SK-N-SH (cell line): ENCODE measurements at regions not wholly inside any gene's neighbourhood (a gene's known extent, or its start where the extent isn't known, plus 50 kb on each side); places are given as distances from the start of the nearest gene placed in this dataset.

ENCODE experiments used
- CTCF ChIA-PET: fragments of 300-600, 350-600 bp; formaldehyde crosslinking; extraction: SDS; loops from one replicate; lab custom pipeline; 2021; lab: Yijun Ruan, JAX
- POLR2A ChIA-PET: fragments of 350-600 bp; sonication (Branson Sonifier 250); formaldehyde crosslinking; extraction: SDS; loops from one replicate; lab custom pipeline; 2020; ENCODE audit warnings: antibody characterized with exemption, inconsistent platforms; lab: Yijun Ruan, JAX
- DNase-seq: peaks from one replicate; pipeline ENCODE4 v3.0.0; 2012
- H2AFZ ChIP-seq: fragments of 200-600 bp; sonication (generic); 2 replicates; pipeline ENCODE4 v1.8.1; 2016; ENCODE audit warnings: antibody characterized with exemption, mild to moderate bottlenecking, low read depth
- H3F3A ChIP-seq: fragments of 200-600 bp; sonication (generic); replicated peaks from 2 replicates; pipeline ENCODE3; 2016; ENCODE audit warnings: antibody characterized with exemption, mild to moderate bottlenecking; ENCODE audit not compliant: insufficient read depth
- H3K27ac ChIP-seq, 2 experiments: fragments of 200-500 bp in 1 of 2; fragments of 200-600 bp in 1 of 2; sonication (Bioruptor generic) in 1 of 2; sonication (generic), shearing (Covaris generic) in 1 of 2; 2 replicates each; pipeline versions ENCODE4 v1.5.1 to v1.6.1; 2014 to 2016; ENCODE audit warnings: low read depth in 2 of 2, inconsistent platforms in 1 of 2, low read length in 1 of 2, mild to moderate bottlenecking in 1 of 2, mixed read lengths in 1 of 2
- H3K27me3 ChIP-seq: fragments of 200-600 bp; sonication (generic), shearing (Covaris generic); 2 replicates; pipeline ENCODE4 v1.6.1; 2016; ENCODE audit warnings: mixed run types; ENCODE audit not compliant: insufficient read depth
- H3K36me3 ChIP-seq, 2 experiments: fragments of 200-500 bp in 1 of 2; fragments of 200-600 bp in 1 of 2; sonication (Bioruptor generic) in 1 of 2; sonication (generic) in 1 of 2; replicated peaks in 1 of 2; 2 replicates each; pipeline versions ENCODE3 to v1.5.1; 2014 to 2016; ENCODE audit warnings: low read length in 1 of 2, mild to moderate bottlenecking in 1 of 2; ENCODE audit not compliant: insufficient read depth in 2 of 2, control insufficient read depth in 1 of 2
- H3K4me1 ChIP-seq, 2 experiments: fragments of 200-500 bp in 1 of 2; fragments of 200-600 bp in 1 of 2; sonication (Bioruptor generic) in 1 of 2; sonication (generic), shearing (Covaris generic) in 1 of 2; 2 replicates each; pipeline versions ENCODE4 v1.5.1 to v1.6.1; 2014 to 2016; ENCODE audit warnings: low read depth in 1 of 2, low read length in 1 of 2, mixed run types in 1 of 2; ENCODE audit not compliant: insufficient read depth in 2 of 2, control insufficient read depth in 1 of 2
- H3K4me2 ChIP-seq: fragments of 200-600 bp; sonication (generic), shearing (Covaris generic); 2 replicates; pipeline ENCODE4 v1.6.1; 2017; ENCODE audit warnings: mixed run types
- H3K4me3 ChIP-seq, 2 experiments: fragments of 200-500 bp in 1 of 2; fragments of 200-600 bp in 1 of 2; sonication (Bioruptor generic) in 1 of 2; sonication (generic), shearing (Covaris generic) in 1 of 2; 2 replicates each; pipeline versions ENCODE4 v1.5.1 to v1.8.1; 2014 to 2016; ENCODE audit warnings: low read depth in 2 of 2, inconsistent platforms in 1 of 2, low read length in 1 of 2, mild to moderate bottlenecking in 1 of 2, mixed read lengths in 1 of 2, moderate library complexity in 1 of 2
- H3K79me2 ChIP-seq: fragments of 200-600 bp; sonication (generic); 2 replicates; pipeline ENCODE4 v1.8.1; 2017; ENCODE audit warnings: mild to moderate bottlenecking; ENCODE audit not compliant: insufficient read depth
- H3K9ac ChIP-seq: fragments of 200-600 bp; sonication (generic); 2 replicates; pipeline ENCODE4 v1.6.1; 2017; ENCODE audit warnings: mixed run types
- H3K9me2 ChIP-seq: fragments of 200-600 bp; sonication (generic); 2 replicates; pipeline ENCODE4 v1.6.1; 2017; ENCODE audit warnings: mixed run types
- H3K9me3 ChIP-seq: fragments of 200-600 bp; sonication (generic); 2 replicates; pipeline ENCODE4 v1.6.1; 2017; ENCODE audit warnings: mixed run types, mild to moderate bottlenecking, moderate library complexity
- H4K20me1 ChIP-seq: fragments of 200-600 bp; sonication (generic); 2 replicates; pipeline ENCODE4 v1.6.1; 2017; ENCODE audit warnings: mild to moderate bottlenecking, mixed run types; ENCODE audit not compliant: insufficient read depth
- CHD2 ChIP-seq: fragments of 150-350 bp; IDR thresholded peaks from 2 replicates; pipeline ENCODE4 v1.6.1; 2018; ENCODE audit warnings: low read length; ENCODE audit not compliant: partially characterized antibody
- EZH2phosphoT487 ChIP-seq: fragments of 200-600 bp; sonication (generic); IDR thresholded peaks from 2 replicates; pipeline ENCODE4 v1.6.1; 2017; ENCODE audit warnings: low read depth, mixed run types, mild to moderate bottlenecking, antibody characterized with exemption, moderate library complexity, borderline replicate concordance
- FOSL2 ChIP-seq: IDR thresholded peaks from 2 replicates; pipeline ENCODE4 v1.4.0; 2012; ENCODE audit warnings: low read depth, mild to moderate bottlenecking, moderate library complexity, borderline replicate concordance
- FOXJ3 ChIP-seq: sonication (generic); formaldehyde crosslinking; IDR thresholded peaks from 2 replicates; pipeline ENCODE4 v1.5.1; 2020; ENCODE audit warnings: mild to moderate bottlenecking, missing genetic modification reagents
- FOXM1 ChIP-seq: IDR thresholded peaks from 2 replicates; pipeline ENCODE4 v1.4.0; 2012; ENCODE audit warnings: low read depth, mild to moderate bottlenecking
- GABPA ChIP-seq: IDR thresholded peaks from 2 replicates; pipeline ENCODE4 v1.4.0; 2012; ENCODE audit warnings: low read depth, mild to moderate bottlenecking
- MEF2A ChIP-seq: IDR thresholded peaks from 2 replicates; pipeline ENCODE4 v1.4.0; 2012; ENCODE audit warnings: low read depth, borderline replicate concordance
- MXI1 ChIP-seq: IDR thresholded peaks from 2 replicates; pipeline ENCODE4 v1.6.1; 2012; ENCODE audit warnings: mild to moderate bottlenecking, low read depth, low read length, improper control_type of control experiment
- NRF1 ChIP-seq: IDR thresholded peaks from 2 replicates; pipeline ENCODE4 v1.6.1; 2012; ENCODE audit warnings: low read depth, mild to moderate bottlenecking, low read length
- POLR2AphosphoS5 ChIP-seq: IDR thresholded peaks from 2 replicates; pipeline ENCODE4 v1.6.1; 2012; ENCODE audit warnings: low read depth, low read length
- RAD21 ChIP-seq: IDR thresholded peaks from 2 replicates; pipeline ENCODE4 v1.6.1; 2012; ENCODE audit warnings: mild to moderate bottlenecking, low read length
- RCOR1 ChIP-seq: fragments of 150-350 bp; IDR thresholded peaks from 2 replicates; pipeline ENCODE4 v1.6.1; 2017; ENCODE audit warnings: antibody characterized with exemption, low read length
- RXRA ChIP-seq: IDR thresholded peaks from 2 replicates; pipeline ENCODE4 v1.4.0; 2012; ENCODE audit warnings: low read depth, mild to moderate bottlenecking, borderline replicate concordance
- SIN3A ChIP-seq: IDR thresholded peaks from 2 replicates; pipeline ENCODE4 v1.6.1; 2012; ENCODE audit warnings: low read depth, mild to moderate bottlenecking, low read length, moderate library complexity, borderline replicate concordance
- TAF1 ChIP-seq: IDR thresholded peaks from 2 replicates; pipeline ENCODE4 v1.6.1; 2012; ENCODE audit warnings: low read depth, mild to moderate bottlenecking, low read length, moderate library complexity, borderline replicate concordance
- YY1 ChIP-seq: IDR thresholded peaks from 2 replicates; pipeline ENCODE4 v1.4.0; 2012; ENCODE audit warnings: low read depth, mild to moderate bottlenecking
- WGBS: methylation state at CpG from one replicate; pipeline ENCODE4 v1.1.6; 2017; ENCODE audit warnings: low lambda C conversion rate; 5-methylcytosine and 5-hydroxymethylcytosine counted together
- TF ChIP-seq, protein P1 (sequence below): fragments of 150-350 bp; IDR thresholded peaks from 2 replicates; pipeline ENCODE4 v1.6.1; 2016; ENCODE audit warnings: mild to moderate bottlenecking, low read depth, low read length
- TF ChIP-seq, protein P2 (sequence below): IDR thresholded peaks from 2 replicates; pipeline ENCODE4; 2012
- TF ChIP-seq, protein P3 (sequence below): fragments of 150-350 bp; IDR thresholded peaks from 2 replicates; pipeline ENCODE4 v1.6.1; 2017; ENCODE audit warnings: antibody characterized with exemption, low read length, low read depth, borderline replicate concordance
- TF ChIP-seq, protein P4 (sequence below): IDR thresholded peaks from 2 replicates; pipeline ENCODE4 v1.4.0; 2012; ENCODE audit warnings: low read depth
- TF ChIP-seq, protein P5 (sequence below): IDR thresholded peaks from 2 replicates; pipeline ENCODE4 v1.4.0; 2012; ENCODE audit warnings: low read depth, borderline replicate concordance
- TF ChIP-seq, protein P6 (sequence below): IDR thresholded peaks from 2 replicates; pipeline ENCODE4 v1.4.0; 2012; ENCODE audit warnings: low read depth, borderline replicate concordance

- Histone ChIP-seq H3F3A (no peaks in the 10 kb centered on the region), H3K27me3 (no peaks in the 10 kb centered on the region), H3K9me2 (no peaks in the 10 kb centered on the region)
- CTCF ChIA-PET: no interaction called here
- TF ChIP-seq SIN3A (no peak), MEF2A (no peak), CHD2 (no peak), FOSL2 (no peak)
- TF ChIP-seq, protein P1, sequence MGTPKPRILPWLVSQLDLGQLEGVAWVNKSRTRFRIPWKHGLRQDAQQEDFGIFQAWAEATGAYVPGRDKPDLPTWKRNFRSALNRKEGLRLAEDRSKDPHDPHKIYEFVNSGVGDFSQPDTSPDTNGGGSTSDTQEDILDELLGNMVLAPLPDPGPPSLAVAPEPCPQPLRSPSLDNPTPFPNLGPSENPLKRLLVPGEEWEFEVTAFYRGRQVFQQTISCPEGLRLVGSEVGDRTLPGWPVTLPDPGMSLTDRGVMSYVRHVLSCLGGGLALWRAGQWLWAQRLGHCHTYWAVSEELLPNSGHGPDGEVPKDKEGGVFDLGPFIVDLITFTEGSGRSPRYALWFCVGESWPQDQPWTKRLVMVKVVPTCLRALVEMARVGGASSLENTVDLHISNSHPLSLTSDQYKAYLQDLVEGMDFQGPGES: no peak
- TF ChIP-seq, protein P2, sequence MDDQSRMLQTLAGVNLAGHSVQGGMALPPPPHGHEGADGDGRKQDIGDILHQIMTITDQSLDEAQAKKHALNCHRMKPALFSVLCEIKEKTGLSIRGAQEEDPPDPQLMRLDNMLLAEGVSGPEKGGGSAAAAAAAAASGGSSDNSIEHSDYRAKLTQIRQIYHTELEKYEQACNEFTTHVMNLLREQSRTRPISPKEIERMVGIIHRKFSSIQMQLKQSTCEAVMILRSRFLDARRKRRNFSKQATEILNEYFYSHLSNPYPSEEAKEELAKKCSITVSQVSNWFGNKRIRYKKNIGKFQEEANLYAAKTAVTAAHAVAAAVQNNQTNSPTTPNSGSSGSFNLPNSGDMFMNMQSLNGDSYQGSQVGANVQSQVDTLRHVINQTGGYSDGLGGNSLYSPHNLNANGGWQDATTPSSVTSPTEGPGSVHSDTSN: no peak
- TF ChIP-seq, all 33 proteins: peak for 0
- H3K79me2 ChIP-seq: no peaks in the 10 kb centered on the region
- no peaks in the 10 kb centered on the region for H3K4me1 ChIP-seq
- no peak overlapping the region for H2AFZ ChIP-seq
- H3K9me3 ChIP-seq: peaks cover 4% of the 10 kb centered on the region
- no peaks in the 10 kb centered on the region for H4K20me1 ChIP-seq
- no peak overlapping the region for H3K4me3 ChIP-seq
- no peak overlapping the region for H3K4me2 ChIP-seq
- no peaks in the 10 kb centered on the region for H3K36me3 ChIP-seq
- POLR2A ChIA-PET: no interaction called here
- no peak for DNase-seq
- 4% methylated on average over 1 of the region's 1 CpG for WGBS
- no peak overlapping the region for H3K27ac ChIP-seq
- no peak overlapping the region for H3K9ac ChIP-seq
These were observed 996.7 kb upstream of the CELF2 start for GRCh38 chr10:10020945-10021344.

DNA sequence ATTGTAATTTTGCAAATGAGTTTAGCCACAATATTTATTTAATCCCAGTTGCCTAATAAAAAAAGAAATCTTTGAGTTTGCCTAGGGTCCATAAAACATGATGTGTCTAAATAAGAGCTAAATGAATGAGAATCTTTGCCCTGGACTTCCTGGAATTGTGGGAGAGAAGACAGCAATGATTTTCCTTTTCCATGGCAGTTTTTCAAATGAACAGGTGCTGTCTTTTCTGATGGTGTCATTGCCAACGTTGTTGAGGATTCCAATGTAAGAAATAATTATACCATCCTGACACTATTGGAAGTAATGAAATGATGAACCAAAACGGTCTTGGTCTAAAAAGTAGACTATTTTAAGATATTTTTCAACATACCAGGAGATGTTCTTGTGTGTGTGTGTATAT is 984.7 kb upstream of the CELF2 start:
- Histone ChIP-seq H2AFZ (no peak overlapping the region), H3K9ac (no peak overlapping the region), H3K9me2 (no peaks in the 10 kb centered on the region), H3K36me3 (no peaks in the 10 kb centered on the region), H3K4me3 (no peak overlapping the region), H3K4me2 (no peak overlapping the region), H3K27me3 (no peaks in the 10 kb centered on the region), H4K20me1 (no peaks in the 10 kb centered on the region)
- WGBS: 6% methylated on average over 2 of the region's 2 CpGs
- DNase-seq: no peak
- TF ChIP-seq, protein P3, sequence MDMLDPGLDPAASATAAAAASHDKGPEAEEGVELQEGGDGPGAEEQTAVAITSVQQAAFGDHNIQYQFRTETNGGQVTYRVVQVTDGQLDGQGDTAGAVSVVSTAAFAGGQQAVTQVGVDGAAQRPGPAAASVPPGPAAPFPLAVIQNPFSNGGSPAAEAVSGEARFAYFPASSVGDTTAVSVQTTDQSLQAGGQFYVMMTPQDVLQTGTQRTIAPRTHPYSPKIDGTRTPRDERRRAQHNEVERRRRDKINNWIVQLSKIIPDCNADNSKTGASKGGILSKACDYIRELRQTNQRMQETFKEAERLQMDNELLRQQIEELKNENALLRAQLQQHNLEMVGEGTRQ: no peak
- TF ChIP-seq, protein P4, sequence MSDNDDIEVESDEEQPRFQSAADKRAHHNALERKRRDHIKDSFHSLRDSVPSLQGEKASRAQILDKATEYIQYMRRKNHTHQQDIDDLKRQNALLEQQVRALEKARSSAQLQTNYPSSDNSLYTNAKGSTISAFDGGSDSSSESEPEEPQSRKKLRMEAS: no peak
- TF ChIP-seq MEF2A (no peak), RXRA (no peak), MXI1 (no peak), POLR2AphosphoS5 (no peak), EZH2phosphoT487 (no peak), NRF1 (no peak), RAD21 (no peak), YY1 (no peak), GABPA (no peak), RCOR1 (no peak), FOXJ3 (CRISPR knock-in tag) (no peak), FOXM1 (no peak), TAF1 (no peak)
- TF ChIP-seq, protein P5, sequence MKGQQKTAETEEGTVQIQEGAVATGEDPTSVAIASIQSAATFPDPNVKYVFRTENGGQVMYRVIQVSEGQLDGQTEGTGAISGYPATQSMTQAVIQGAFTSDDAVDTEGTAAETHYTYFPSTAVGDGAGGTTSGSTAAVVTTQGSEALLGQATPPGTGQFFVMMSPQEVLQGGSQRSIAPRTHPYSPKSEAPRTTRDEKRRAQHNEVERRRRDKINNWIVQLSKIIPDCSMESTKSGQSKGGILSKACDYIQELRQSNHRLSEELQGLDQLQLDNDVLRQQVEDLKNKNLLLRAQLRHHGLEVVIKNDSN: no peak
- TF ChIP-seq, protein P6, sequence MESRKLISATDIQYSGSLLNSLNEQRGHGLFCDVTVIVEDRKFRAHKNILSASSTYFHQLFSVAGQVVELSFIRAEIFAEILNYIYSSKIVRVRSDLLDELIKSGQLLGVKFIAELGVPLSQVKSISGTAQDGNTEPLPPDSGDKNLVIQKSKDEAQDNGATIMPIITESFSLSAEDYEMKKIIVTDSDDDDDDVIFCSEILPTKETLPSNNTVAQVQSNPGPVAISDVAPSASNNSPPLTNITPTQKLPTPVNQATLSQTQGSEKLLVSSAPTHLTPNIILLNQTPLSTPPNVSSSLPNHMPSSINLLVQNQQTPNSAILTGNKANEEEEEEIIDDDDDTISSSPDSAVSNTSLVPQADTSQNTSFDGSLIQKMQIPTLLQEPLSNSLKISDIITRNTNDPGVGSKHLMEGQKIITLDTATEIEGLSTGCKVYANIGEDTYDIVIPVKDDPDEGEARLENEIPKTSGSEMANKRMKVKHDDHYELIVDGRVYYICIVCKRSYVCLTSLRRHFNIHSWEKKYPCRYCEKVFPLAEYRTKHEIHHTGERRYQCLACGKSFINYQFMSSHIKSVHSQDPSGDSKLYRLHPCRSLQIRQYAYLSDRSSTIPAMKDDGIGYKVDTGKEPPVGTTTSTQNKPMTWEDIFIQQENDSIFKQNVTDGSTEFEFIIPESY: no peak
- TF ChIP-seq, all 33 proteins: peak for 0
- Histone ChIP-seq H3K27ac (no peak overlapping the region), H3F3A (no peaks in the 10 kb centered on the region), H3K9me3 (no peaks in the 10 kb centered on the region), H3K79me2 (no peaks in the 10 kb centered on the region), H3K4me1 (no peaks in the 10 kb centered on the region)
- ChIA-PET POLR2A (no interaction called here), CTCF (no interaction called here)
